Calu3 (cell line): ENCODE measurements at regions not wholly inside any gene's neighbourhood (a gene's known extent, or its start where the extent isn't known, plus 50 kb on each side); places are given as distances from the start of the nearest gene placed in this dataset.

Experiments used
- BruUV-seq: library from RNA; stranded (reverse); fragments of 400-500 nt; replicated peaks from 2 replicates; lab custom pipeline; 2021; lab: Mats Ljungman, UMichigan
- CTCF ChIA-PET: fragments of 300-600 bp; sonication (Branson Sonifier 250); formaldehyde crosslinking; loops from one replicate; lab custom pipeline; 2022; ENCODE audit warnings: antibody characterized with exemption; lab: Charles Lee
- DNase-seq: peaks from one replicate; pipeline ENCODE4 v3.0.0; 2022
- H3K27ac Mint-ChIP-seq: one replicate; pipeline ENCODE4 v1.8.0; 2022; ENCODE audit warnings: mixed read lengths; ENCODE audit not compliant: unreplicated experiment
- H3K27me3 Mint-ChIP-seq: one replicate; pipeline ENCODE4 v1.8.0; 2022; ENCODE audit warnings: mixed read lengths; ENCODE audit not compliant: unreplicated experiment
- H3K36me3 Mint-ChIP-seq: one replicate; pipeline ENCODE4 v1.8.0; 2022; ENCODE audit warnings: mild to moderate bottlenecking, moderate library complexity, mixed read lengths; ENCODE audit not compliant: insufficient read depth, unreplicated experiment
- H3K4me1 Mint-ChIP-seq: one replicate; pipeline ENCODE4 v1.8.0; 2022; ENCODE audit warnings: mild to moderate bottlenecking, low read depth, mixed read lengths; ENCODE audit not compliant: unreplicated experiment
- H3K4me3 Mint-ChIP-seq: one replicate; pipeline ENCODE4 v1.8.0; 2022; ENCODE audit warnings: mild to moderate bottlenecking, low read depth, moderate library complexity, mixed read lengths; ENCODE audit not compliant: unreplicated experiment
- H3K9me3 Mint-ChIP-seq: one replicate; pipeline ENCODE4 v1.8.0; 2022; ENCODE audit warnings: low read depth, mixed read lengths; ENCODE audit not compliant: unreplicated experiment
- intact Hi-C: fragments of 100-400 bp; cut with micrococcal nuclease; formaldehyde crosslinking; loops from one replicate; pipeline ENCODE4 v1.10.0; 2022; ENCODE audit not compliant: unreplicated experiment
- TF ChIP-seq, protein P1 (sequence below): fragments of 200-600 bp; IDR thresholded peaks from one replicate; pipeline ENCODE4 v1.8.0; 2022; ENCODE audit warnings: antibody characterized with exemption; ENCODE audit not compliant: unreplicated experiment

GRCh38 chr11:82539669-82540068, 194.0 kb downstream of the FAM181B start:
- no peaks in the 10 kb centered on the region for H3K27me3 Mint-ChIP-seq
- H3K4me3 Mint-ChIP-seq, result no peak overlapping the region
- no peak for DNase-seq
- H3K36me3 Mint-ChIP-seq, result no peaks in the 10 kb centered on the region
- H3K9me3 Mint-ChIP-seq, result peaks cover 8% of the 10 kb centered on the region
- no TSS peak for BruUV-seq
- H3K4me1 Mint-ChIP-seq, result no peaks in the 10 kb centered on the region
- CTCF ChIA-PET, result interaction anchor here (0.6 kb wide), 1 partner anchor 1077 kb away, joined by 5 read pairs; no protein-coding TSS in a partner anchor
- no peak overlapping the region for H3K27ac Mint-ChIP-seq
- intact Hi-C loops, result no loop called here
- TF ChIP-seq, protein P1, sequence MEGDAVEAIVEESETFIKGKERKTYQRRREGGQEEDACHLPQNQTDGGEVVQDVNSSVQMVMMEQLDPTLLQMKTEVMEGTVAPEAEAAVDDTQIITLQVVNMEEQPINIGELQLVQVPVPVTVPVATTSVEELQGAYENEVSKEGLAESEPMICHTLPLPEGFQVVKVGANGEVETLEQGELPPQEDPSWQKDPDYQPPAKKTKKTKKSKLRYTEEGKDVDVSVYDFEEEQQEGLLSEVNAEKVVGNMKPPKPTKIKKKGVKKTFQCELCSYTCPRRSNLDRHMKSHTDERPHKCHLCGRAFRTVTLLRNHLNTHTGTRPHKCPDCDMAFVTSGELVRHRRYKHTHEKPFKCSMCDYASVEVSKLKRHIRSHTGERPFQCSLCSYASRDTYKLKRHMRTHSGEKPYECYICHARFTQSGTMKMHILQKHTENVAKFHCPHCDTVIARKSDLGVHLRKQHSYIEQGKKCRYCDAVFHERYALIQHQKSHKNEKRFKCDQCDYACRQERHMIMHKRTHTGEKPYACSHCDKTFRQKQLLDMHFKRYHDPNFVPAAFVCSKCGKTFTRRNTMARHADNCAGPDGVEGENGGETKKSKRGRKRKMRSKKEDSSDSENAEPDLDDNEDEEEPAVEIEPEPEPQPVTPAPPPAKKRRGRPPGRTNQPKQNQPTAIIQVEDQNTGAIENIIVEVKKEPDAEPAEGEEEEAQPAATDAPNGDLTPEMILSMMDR, result no peak

- intact Hi-C loops, result no loop called here
- Mint-ChIP-seq H3K4me3 (no peak overlapping the region), H3K27me3 (no peaks in the 10 kb centered on the region), H3K9me3 (peaks cover 8% of the 10 kb centered on the region), H3K4me1 (no peaks in the 10 kb centered on the region), H3K36me3 (no peaks in the 10 kb centered on the region), H3K27ac (no peak overlapping the region)
- BruUV-seq, result no TSS peak
- TF ChIP-seq, protein P1, result no peak
- CTCF ChIA-PET, result no interaction called here
- no peak for DNase-seq
These were observed 197.0 kb downstream of the FAM181B start for GRCh38 chr11:82536706-82537105.

DNA sequence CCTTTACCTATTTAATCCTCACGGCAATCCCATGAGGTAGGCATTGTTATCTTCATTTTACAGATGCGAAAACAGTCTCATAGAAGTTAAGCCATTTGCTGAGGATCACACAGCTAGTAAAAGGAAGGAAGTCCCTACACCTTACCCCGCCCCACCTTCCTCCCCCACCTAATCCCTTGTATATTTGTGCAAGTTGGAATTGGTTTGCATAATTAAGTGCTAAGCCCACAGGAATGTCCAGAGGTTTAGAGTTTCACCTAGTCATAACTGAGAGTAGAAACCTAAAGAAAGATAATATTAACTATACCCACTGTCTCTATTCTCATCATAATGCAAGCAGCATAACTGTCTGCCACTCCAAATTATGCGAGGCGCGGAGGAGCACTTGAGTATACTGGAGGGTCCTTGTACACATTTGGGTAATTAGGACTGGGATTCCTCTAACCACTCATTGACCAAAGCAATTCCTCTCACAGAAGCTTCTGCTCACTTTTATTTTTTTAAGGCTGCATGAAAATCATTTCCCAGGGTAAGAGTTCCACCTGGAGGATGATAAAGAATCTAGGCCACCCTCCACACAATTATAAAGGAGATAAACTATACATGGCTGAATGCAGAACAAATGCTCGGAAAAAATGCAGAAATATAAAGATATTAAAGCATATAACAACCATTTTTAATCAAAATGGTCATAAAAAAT, 199.9 kb downstream of the FAM181B start:
- no peaks in the 10 kb centered on the region for H3K4me1 Mint-ChIP-seq
- H3K27ac Mint-ChIP-seq, result no peak overlapping the region
- BruUV-seq, result no TSS peak
- TF ChIP-seq, protein P1, result no peak
- no peaks in the 10 kb centered on the region for H3K27me3 Mint-ChIP-seq
- CTCF ChIA-PET, result no interaction called here
- no peak for DNase-seq
- intact Hi-C loops, result no loop called here
- H3K36me3 Mint-ChIP-seq, result no peaks in the 10 kb centered on the region
- H3K9me3 Mint-ChIP-seq, result peaks cover 8% of the 10 kb centered on the region
- H3K4me3 Mint-ChIP-seq, result no peak overlapping the region

GRCh38 chr11:82529936-82530335, 203.7 kb downstream of the FAM181B start:
- no peaks in the 10 kb centered on the region for H3K4me1 Mint-ChIP-seq
- H3K27ac Mint-ChIP-seq, result no peak overlapping the region
- CTCF ChIA-PET, result no interaction called here
- no TSS peak for BruUV-seq
- DNase-seq, result no peak
- H3K27me3 Mint-ChIP-seq, result no peaks in the 10 kb centered on the region
- TF ChIP-seq, protein P1, result no peak
- peaks cover 4% of the 10 kb centered on the region for H3K9me3 Mint-ChIP-seq
- intact Hi-C loops, result no loop called here
- no peaks in the 10 kb centered on the region for H3K36me3 Mint-ChIP-seq
- H3K4me3 Mint-ChIP-seq, result no peak overlapping the region
